Subcutaneous abdominal adipose tissue (tissue), 5 donors: ENCODE measurements at regions not wholly inside any gene's neighbourhood (a gene's known extent, or its start where the extent isn't known, plus 50 kb on each side); places are given as distances from the start of the nearest gene placed in this dataset.
"Not testable (repeated sequence)": the region's sequence is repeated elsewhere in the genome, so short reads cannot be mapped to it uniquely, and the experiment has no call there.

Source experiments
- H3K27ac ChIP-seq: one replicate; pipeline ENCODE4 v1.7.0; 2013; ENCODE audit warnings: low read depth, mild to moderate bottlenecking, inconsistent platforms, low read length, moderate library complexity
- H3K27me3 ChIP-seq, 5 donors: one replicate each; pipeline ENCODE4 v1.7.0; 2013; ENCODE audit warnings: low read length in 5 of 5, inconsistent platforms in 1 of 5; ENCODE audit not compliant: control insufficient read depth in 5 of 5, insufficient read depth in 4 of 5
- H3K36me3 ChIP-seq, 5 donors: one replicate each; pipeline ENCODE4 v1.7.0; 2013; ENCODE audit warnings: low read length in 5 of 5; ENCODE audit not compliant: control insufficient read depth in 5 of 5, insufficient read depth in 5 of 5
- H3K4me1 ChIP-seq, 5 donors: one replicate each; pipeline ENCODE4 v1.7.0; 2013; ENCODE audit warnings: low read length in 5 of 5, mild to moderate bottlenecking in 3 of 5, moderate library complexity in 1 of 5; ENCODE audit not compliant: control insufficient read depth in 5 of 5, insufficient read depth in 5 of 5
- H3K4me3 ChIP-seq, 5 donors: one replicate each; pipeline ENCODE4 v1.7.0; 2013; ENCODE audit warnings: low read length in 5 of 5, low read depth in 1 of 5
- H3K9ac ChIP-seq, 5 donors: one replicate each; pipeline ENCODE4 v1.7.0; 2013; ENCODE audit warnings: low read length in 5 of 5, mild to moderate bottlenecking in 4 of 5, moderate library complexity in 3 of 5
- H3K9me3 ChIP-seq, 5 donors: one replicate each; pipeline ENCODE4 v1.7.0; 2013; ENCODE audit warnings: low read length in 5 of 5; ENCODE audit not compliant: control insufficient read depth in 5 of 5
- donor health status: healthy.
- donor health status: healthy.
- donor health status: healthy.
- donor health status: healthy.
- donor health status: healthy.

DNA sequence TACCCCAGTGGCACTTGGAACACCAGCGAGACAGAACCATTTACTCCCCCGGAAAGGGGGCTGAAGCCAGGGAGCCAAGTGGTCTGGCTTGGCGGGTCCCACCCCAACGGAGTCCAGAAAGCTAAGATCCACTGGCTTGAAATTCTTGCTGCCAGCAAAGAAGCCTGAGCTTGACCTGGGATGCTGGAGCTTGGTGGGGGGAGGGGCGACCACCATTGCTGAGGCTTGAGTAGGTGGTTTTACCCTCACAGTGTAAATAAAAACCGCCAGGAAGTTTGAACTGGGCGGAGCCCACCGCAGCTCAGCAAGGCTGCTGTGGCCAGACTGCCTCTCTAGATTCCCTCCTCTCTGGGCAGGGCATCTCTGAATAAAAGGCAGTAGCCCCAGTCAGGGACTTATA, 62.8 kb downstream of the RPS24 start:
- H3K9ac ChIP-seq, H3K9me3 ChIP-seq, H3K4me3 ChIP-seq, H3K27me3 ChIP-seq, H3K27ac ChIP-seq, H3K4me1 ChIP-seq, H3K36me3 ChIP-seq: not testable (repeated sequence)

DNA sequence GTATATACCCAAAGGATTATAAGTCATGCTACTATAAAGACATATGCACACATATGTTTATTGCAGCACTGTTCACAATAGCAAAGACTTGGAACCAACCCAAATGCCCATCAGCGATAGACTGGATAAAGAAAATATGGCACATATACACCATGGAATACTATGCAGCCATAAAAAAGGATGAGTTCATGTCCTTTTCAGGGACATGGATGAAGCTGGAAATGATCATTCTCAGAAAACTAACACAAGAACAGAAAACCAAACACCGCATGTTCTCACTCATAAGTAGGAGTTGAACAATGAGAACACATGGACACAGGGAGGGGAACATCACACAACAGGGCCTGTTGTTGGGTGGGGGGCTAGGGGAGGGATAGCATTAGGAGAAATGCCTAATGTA, 68.9 kb downstream of the RPS24 start:
- not testable (repeated sequence) for H3K9ac ChIP-seq

GRCh38 chr10:78109210-78109609, 75.5 kb downstream of the RPS24 start:
- Histone ChIP-seq H3K36me3 (no peaks in the 10 kb centered on the region), H3K4me3 (no peak overlapping the region), H3K9me3 (peaks cover 0 to 9% (median 0%) of the 10 kb centered on the region in 5 donors), H3K4me1 (no peaks in the 10 kb centered on the region), H3K27me3 (no peaks in the 10 kb centered on the region), H3K9ac (no peak overlapping the region), H3K27ac (no peak overlapping the region)

More for the DNA sequence above, 68.9 kb downstream of the RPS24 start:
- not testable (repeated sequence) for H3K9me3 ChIP-seq, H3K4me3 ChIP-seq, H3K36me3 ChIP-seq, H3K4me1 ChIP-seq, H3K27ac ChIP-seq, H3K27me3 ChIP-seq

DNA sequence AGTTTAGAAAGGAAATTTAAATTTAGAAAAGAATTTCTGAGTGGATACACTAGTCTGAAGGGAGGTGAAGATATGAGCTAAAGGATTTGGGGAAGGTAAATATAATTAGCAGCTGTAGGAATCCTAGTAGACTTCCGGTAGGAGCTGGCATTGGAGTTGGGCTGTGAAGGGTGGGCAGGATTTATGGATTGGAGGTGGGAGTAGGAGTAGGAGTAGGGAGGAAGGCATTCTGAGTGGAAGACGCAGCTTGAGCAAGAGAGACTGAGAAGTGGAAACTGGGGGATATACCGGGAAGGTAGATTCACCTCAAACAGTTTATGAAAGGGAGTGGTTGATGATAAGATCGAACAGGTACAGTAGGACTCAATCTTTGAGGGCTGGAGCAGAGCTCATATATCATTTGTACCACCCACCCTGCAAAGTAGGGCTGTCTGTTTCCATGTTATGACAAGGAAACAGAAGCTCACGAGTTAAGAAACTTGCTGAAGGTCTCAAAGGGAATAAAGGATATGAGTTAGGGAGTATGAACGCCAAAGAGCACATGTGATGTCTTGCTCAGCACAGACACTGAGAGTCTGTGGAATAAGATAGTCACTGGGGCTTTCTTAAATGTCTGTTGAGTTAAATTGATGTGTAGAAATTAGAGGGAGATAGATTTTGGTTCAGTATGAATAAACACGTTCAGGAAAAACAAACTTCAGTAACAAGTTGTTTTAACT, 81.6 kb downstream of the RPS24 start:
- Histone ChIP-seq H3K4me1 (peaks cover 0 to 21% (median 13%) of the 10 kb centered on the region in 5 donors), H3K9ac (no peak overlapping the region), H3K9me3 (peaks cover 0 to 2% (median 0%) of the 10 kb centered on the region in 5 donors), H3K27ac (no peak overlapping the region), H3K27me3 (no peaks in the 10 kb centered on the region), H3K36me3 (no peaks in the 10 kb centered on the region), H3K4me3 (no peak overlapping the region)

- H3K9ac ChIP-seq, result no peak overlapping the region
- no peaks in the 10 kb centered on the region for H3K27me3 ChIP-seq
- no peak overlapping the region for H3K4me3 ChIP-seq
- peaks cover 0 to 2% (median 0%) of the 10 kb centered on the region in 5 donors for H3K9me3 ChIP-seq
- no peak overlapping the region for H3K27ac ChIP-seq
- H3K36me3 ChIP-seq, result no peaks in the 10 kb centered on the region
- peaks cover 0 to 21% (median 13%) of the 10 kb centered on the region in 5 donors for H3K4me1 ChIP-seq
These were observed 82.7 kb downstream of the RPS24 start for GRCh38 chr10:78116361-78116760.

- Histone ChIP-seq H3K9me3 (peaks cover 5 to 23% (median 16%) of the 10 kb centered on the region in 5 donors), H3K4me1 (peaks cover 0 to 21% (median 13%) of the 10 kb centered on the region in 5 donors), H3K27ac (no peak overlapping the region)
These were observed 84.9 kb downstream of the RPS24 start for GRCh38 chr10:78118591-78118990.

GRCh38 chr10:78121801-78122200, 88.1 kb downstream of the RPS24 start:
- H3K36me3 ChIP-seq, result no peaks in the 10 kb centered on the region
- no peak overlapping the region for H3K4me3 ChIP-seq
- peaks cover 5 to 31% (median 16%) of the 10 kb centered on the region in 5 donors for H3K9me3 ChIP-seq
- H3K27ac ChIP-seq, result no peak overlapping the region
- H3K9ac ChIP-seq, result no peak overlapping the region
- no peaks in the 10 kb centered on the region for H3K27me3 ChIP-seq
- peaks cover 0 to 9% (median 4%) of the 10 kb centered on the region in 5 donors for H3K4me1 ChIP-seq

More at GRCh38 chr10:78118591-78118990, 84.9 kb downstream of the RPS24 start:
- H3K36me3 ChIP-seq, result no peaks in the 10 kb centered on the region
- H3K9ac ChIP-seq, result no peak overlapping the region
- peak overlapping the region in 1 of 5 donors; percentile 3 for H3K4me3 ChIP-seq
- no peaks in the 10 kb centered on the region for H3K27me3 ChIP-seq

- H3K4me3 ChIP-seq, result no peak overlapping the region
- H3K27me3 ChIP-seq, result no peaks in the 10 kb centered on the region
- peaks cover 0 to 4% (median 0%) of the 10 kb centered on the region in 5 donors for H3K4me1 ChIP-seq
- H3K36me3 ChIP-seq, result no peaks in the 10 kb centered on the region
- H3K27ac ChIP-seq, result no peak overlapping the region
- H3K9ac ChIP-seq, result no peak overlapping the region
- peaks cover 5 to 31% (median 16%) of the 10 kb centered on the region in 5 donors for H3K9me3 ChIP-seq
These were observed 90.5 kb downstream of the RPS24 start for GRCh38 chr10:78124167-78124566.

- H3K9me3 ChIP-seq, result peaks cover 0 to 6% (median 0%) of the 10 kb centered on the region in 5 donors
- peaks cover 0 to 19% (median 6%) of the 10 kb centered on the region in 5 donors for H3K4me1 ChIP-seq
- no peak overlapping the region for H3K4me3 ChIP-seq
- no peaks in the 10 kb centered on the region for H3K27me3 ChIP-seq
- H3K9ac ChIP-seq, result no peak overlapping the region
- no peak overlapping the region for H3K27ac ChIP-seq
- H3K36me3 ChIP-seq, result no peaks in the 10 kb centered on the region
These were observed 95.5 kb downstream of the RPS24 start for GRCh38 chr10:78129211-78129610.

DNA sequence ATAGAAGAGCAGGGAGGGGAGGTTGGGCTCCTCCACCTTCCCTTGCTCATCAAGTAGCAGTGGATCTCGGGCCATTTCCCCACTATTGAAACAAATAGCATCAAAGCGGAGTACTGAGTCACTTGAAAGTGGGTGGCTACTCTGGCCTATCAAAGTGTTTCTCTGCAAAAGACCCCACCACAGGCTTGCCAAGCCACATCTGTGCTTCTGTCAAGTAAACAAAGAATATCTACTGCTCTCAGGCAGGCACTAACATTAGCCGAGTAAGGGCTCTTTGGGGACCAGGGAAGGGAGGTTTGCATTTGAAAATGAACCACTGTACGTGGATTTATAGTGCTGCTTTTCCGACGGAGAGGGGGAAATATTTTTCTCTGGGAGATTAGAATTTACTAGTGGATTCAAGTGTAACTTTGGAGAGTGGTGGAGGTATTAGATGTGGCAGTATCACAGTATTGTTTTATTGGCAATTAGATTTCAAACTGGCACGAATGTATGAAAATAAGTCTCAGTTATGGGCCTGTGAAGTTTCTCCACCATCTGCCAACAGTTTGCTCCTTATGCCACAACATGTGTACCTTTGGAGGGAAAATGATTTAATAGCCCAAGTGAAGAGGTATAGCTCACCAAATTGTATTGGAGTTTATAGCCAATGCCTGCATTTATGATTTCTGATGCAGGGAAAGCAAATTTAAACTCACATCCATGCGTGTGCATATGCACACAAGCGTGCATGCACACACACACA, 97.5 kb downstream of the RPS24 start:
- H3K4me3 ChIP-seq, result no peak overlapping the region
- no peak overlapping the region for H3K9ac ChIP-seq
- H3K27me3 ChIP-seq, result no peaks in the 10 kb centered on the region
- H3K27ac ChIP-seq, result no peak overlapping the region
- H3K4me1 ChIP-seq, result peaks cover 0 to 19% (median 6%) of the 10 kb centered on the region in 5 donors
- H3K36me3 ChIP-seq, result no peaks in the 10 kb centered on the region
- no peaks in the 10 kb centered on the region for H3K9me3 ChIP-seq
